CD4-positive, alpha-beta T cell (primary cell): ENCODE measurements at regions not wholly inside any gene's neighbourhood (a gene's known extent, or its start where the extent isn't known, plus 50 kb on each side); places are given as distances from the start of the nearest gene placed in this dataset.

Experiments
- ATAC-seq: fragments of 200-7000 bp; cut with Tn5 transposase; one replicate; pipeline ENCODE4 v1.10.0; 2022; ENCODE audit warnings: mild to moderate bottlenecking; ENCODE audit not compliant: poor library complexity
- CTCF ChIA-PET: fragments of 350-600 bp; sonication (Branson Sonifier 250); formaldehyde crosslinking; loops from one replicate; lab custom pipeline; 2021; ENCODE audit warnings: antibody characterized with exemption, inconsistent platforms; lab: Charles Lee
- POLR2A ChIA-PET: fragments of 350-600 bp; sonication (Branson Sonifier 250); formaldehyde crosslinking; loops from one replicate; lab custom pipeline; 2021; ENCODE audit warnings: antibody characterized with exemption, inconsistent platforms; lab: Charles Lee
- DNase-seq, 14 experiments: peaks; one replicate each; pipeline ENCODE4 v3.0.0-alpha.2; 2013 to 2020; ENCODE audit warnings: mixed read lengths in 2 of 14
- H3K27ac ChIP-seq, 2 donors: one replicate each; pipeline versions ENCODE4 v1.5.1 to v1.7.0; 2013; ENCODE audit warnings: low read length in 2 of 2, low read depth in 1 of 2, mild to moderate bottlenecking in 1 of 2
- H3K27me3 ChIP-seq, 2 experiments: 1 replicate in 1 of 2; 2 replicates in 1 of 2; pipeline versions ENCODE4 v1.6.1 to v1.7.0; 2013; ENCODE audit warnings: low read length in 2 of 2, control low read depth in 1 of 2, mild to moderate bottlenecking in 1 of 2, moderate library complexity in 1 of 2; ENCODE audit not compliant: insufficient read depth in 2 of 2, control insufficient read depth in 1 of 2
- H3K36me3 ChIP-seq: one replicate; pipeline ENCODE4 v1.6.1; 2013; ENCODE audit warnings: low read length, control low read depth; ENCODE audit not compliant: insufficient read depth
- H3K4me1 ChIP-seq: one replicate; pipeline ENCODE4 v1.6.1; 2013; ENCODE audit warnings: low read length, control low read depth; ENCODE audit not compliant: insufficient read depth
- H3K4me3 ChIP-seq: one replicate; pipeline ENCODE4 v1.5.1; 2013; ENCODE audit warnings: mild to moderate bottlenecking, low read length, moderate library complexity
- H3K9me3 ChIP-seq, 2 experiments: 1 replicate in 1 of 2; 2 replicates in 1 of 2; pipeline versions ENCODE4 v1.6.1 to v1.7.0; 2013; ENCODE audit warnings: low read length in 2 of 2, mild to moderate bottlenecking in 2 of 2, control low read depth in 1 of 2, moderate library complexity in 1 of 2; ENCODE audit not compliant: control insufficient read depth in 1 of 2, insufficient read depth in 1 of 2
- H3K27ac Mint-ChIP-seq: one replicate; pipeline ENCODE4 v1.8.0; 2020; ENCODE audit warnings: mixed read lengths
- H3K27me3 Mint-ChIP-seq: one replicate; pipeline ENCODE4 v1.8.0; 2021; ENCODE audit warnings: mixed read lengths
- H3K36me3 Mint-ChIP-seq: one replicate; pipeline ENCODE4 v1.8.0; 2021; ENCODE audit warnings: low read depth, mixed read lengths
- H3K4me1 Mint-ChIP-seq: one replicate; pipeline ENCODE4 v1.8.0; 2021; ENCODE audit warnings: low read depth, mixed read lengths
- H3K4me3 Mint-ChIP-seq: one replicate; pipeline ENCODE4 v1.8.0; 2020; ENCODE audit warnings: mild to moderate bottlenecking, mixed read lengths
- H3K9me3 Mint-ChIP-seq: one replicate; pipeline ENCODE4 v1.8.0; 2020; ENCODE audit warnings: mixed read lengths
- CTCF ChIP-seq: fragments of 200-600 bp; IDR thresholded peaks from one replicate; pipeline ENCODE4 v1.8.0; 2022; ENCODE audit warnings: antibody characterized with exemption, mild to moderate bottlenecking
- intact Hi-C, 2 experiments: fragments of 100-400 bp; cut with DNase I in 1 of 2; cut with micrococcal nuclease in 1 of 2; formaldehyde crosslinking; loops; one replicate each; pipeline versions ENCODE4 v1.15.1 to v1.9.0; 2023 to 2025; cut with DNase I, micrococcal nuclease

GRCh38 chr9:119083673-119084072 lies 285.6 kb downstream of the BRINP1 start:
- no peaks in the 10 kb centered on the region for H3K36me3 ChIP-seq
- H3K4me3 ChIP-seq, result no peak overlapping the region
- no peaks in the 10 kb centered on the region for H3K4me1 ChIP-seq
- H3K27ac Mint-ChIP-seq, result no peak overlapping the region
- no peaks in the 10 kb centered on the region for H3K36me3 Mint-ChIP-seq
- POLR2A ChIA-PET, result no interaction called here
- no peak for ATAC-seq
- no peak for TF ChIP-seq CTCF
- H3K4me3 Mint-ChIP-seq, result no peak overlapping the region
- CTCF ChIA-PET, result no interaction called here
- H3K27me3 ChIP-seq, result no peaks in the 10 kb centered on the region
- intact Hi-C loops, result no loop called here
- peaks cover 11% of the 10 kb centered on the region for H3K9me3 Mint-ChIP-seq
- H3K9me3 ChIP-seq, result peaks cover 0 to 9% of the 10 kb centered on the region in 2 experiments
- H3K27ac ChIP-seq, result no peak overlapping the region
- H3K4me1 Mint-ChIP-seq, result no peaks in the 10 kb centered on the region
- H3K27me3 Mint-ChIP-seq, result no peaks in the 10 kb centered on the region
- DNase-seq, result no peak

- peaks cover 0 to 4% of the 10 kb centered on the region in 2 experiments for H3K9me3 ChIP-seq
- no peak overlapping the region for H3K27ac Mint-ChIP-seq
Observed at GRCh38 chr9:119086590-119086989, 282.6 kb downstream of the BRINP1 start.

GRCh38 chr9:119088002-119088547 lies 281.2 kb downstream of the BRINP1 start:
- Mint-ChIP-seq H3K4me1 (no peaks in the 10 kb centered on the region), H3K27me3 (no peaks in the 10 kb centered on the region), H3K36me3 (no peaks in the 10 kb centered on the region), H3K9me3 (peaks cover 7% of the 10 kb centered on the region), H3K4me3 (no peak overlapping the region), H3K27ac (no peak overlapping the region)
- ChIA-PET CTCF (no interaction called here), POLR2A (no interaction called here)
- Histone ChIP-seq H3K4me3 (no peak overlapping the region), H3K27me3 (no peaks in the 10 kb centered on the region), H3K9me3 (peaks cover 0 to 4% of the 10 kb centered on the region in 2 experiments), H3K36me3 (no peaks in the 10 kb centered on the region), H3K4me1 (no peaks in the 10 kb centered on the region), H3K27ac (no peak overlapping the region)
- intact Hi-C loops, result no loop called here
- no peak for TF ChIP-seq CTCF
- no peak for DNase-seq
- ATAC-seq, result no peak

More at GRCh38 chr9:119086590-119086989, 282.6 kb downstream of the BRINP1 start:
- no peaks in the 10 kb centered on the region for H3K27me3 ChIP-seq
- H3K9me3 Mint-ChIP-seq, result peaks cover 9% of the 10 kb centered on the region
- no peak for DNase-seq
- H3K4me3 Mint-ChIP-seq, result no peak overlapping the region
- intact Hi-C loops, result no loop called here
- no peaks in the 10 kb centered on the region for H3K4me1 Mint-ChIP-seq
- no peaks in the 10 kb centered on the region for H3K27me3 Mint-ChIP-seq
- ChIA-PET POLR2A (no interaction called here), CTCF (no interaction called here)
- no peak overlapping the region for H3K27ac ChIP-seq
- no peak overlapping the region for H3K4me3 ChIP-seq
- no peaks in the 10 kb centered on the region for H3K36me3 ChIP-seq
- H3K36me3 Mint-ChIP-seq, result no peaks in the 10 kb centered on the region
- no peak for ATAC-seq
- no peaks in the 10 kb centered on the region for H3K4me1 ChIP-seq
- TF ChIP-seq CTCF, result no peak
